Large intestine (tissue), 3 donors: ENCODE measurements at regions not wholly inside any gene's neighbourhood (a gene's known extent, or its start where the extent isn't known, plus 50 kb on each side); places are given as distances from the start of the nearest gene placed in this dataset.
A peak's percentile ranks its signal among the peaks of the same experiment; 100 is the strongest.
"Not testable (repeated sequence)": the region's sequence is repeated elsewhere in the genome, so short reads cannot be mapped to it uniquely, and the experiment has no call there.

Experiments used
- DNase-seq, 2 donors: peaks; one replicate each; pipeline versions ENCODE4 v3.0.0 to v3.0.0-alpha.2; 2013
- H3K27ac ChIP-seq: one replicate; pipeline ENCODE4 v1.5.1; 2013; ENCODE audit warnings: low read length
- H3K27me3 ChIP-seq: 2 replicates; pipeline ENCODE4 v1.6.1; 2013; ENCODE audit warnings: low read length; ENCODE audit not compliant: control insufficient read depth, insufficient read depth
- H3K36me3 ChIP-seq: 2 replicates; pipeline ENCODE4 v1.6.1; 2013; ENCODE audit warnings: low read length; ENCODE audit not compliant: control insufficient read depth, insufficient read depth
- H3K4me1 ChIP-seq: one replicate; pipeline ENCODE4 v1.6.1; 2013; ENCODE audit warnings: low read length; ENCODE audit not compliant: control insufficient read depth, insufficient read depth
- H3K4me3 ChIP-seq: one replicate; pipeline ENCODE4 v1.5.1; 2013; ENCODE audit warnings: low read length
- H3K9me3 ChIP-seq: one replicate; pipeline ENCODE4 v1.6.1; 2013; ENCODE audit warnings: mild to moderate bottlenecking, low read depth, low read length, moderate library complexity; ENCODE audit not compliant: control insufficient read depth
- WGBS: methylation state at CpG from one replicate; pipeline ENCODE4 v1.1.5; 2013; ENCODE audit warnings: low lambda C conversion rate; ENCODE audit not compliant: insufficient coverage; 5-methylcytosine and 5-hydroxymethylcytosine counted together

DNA sequence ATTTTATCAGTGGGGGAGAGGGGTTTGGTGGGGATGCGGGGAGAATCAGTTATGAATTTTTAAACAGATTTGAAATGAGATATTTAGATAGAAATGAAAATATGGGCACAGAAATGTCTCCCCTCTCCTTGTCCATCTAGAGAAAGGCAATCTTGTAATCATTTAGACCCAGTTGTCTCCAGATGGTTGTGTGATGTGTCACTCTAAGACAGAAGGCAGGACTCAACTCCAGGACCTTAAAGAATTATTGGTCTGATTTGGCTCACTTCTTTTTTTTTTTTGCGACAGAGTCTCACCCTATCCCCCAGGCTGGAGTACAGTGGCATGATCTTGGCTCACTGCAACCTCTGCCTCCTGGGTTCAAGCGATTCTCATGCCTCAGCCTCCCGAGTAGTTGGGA lies 77.2 kb downstream of the EOMES start:
- H3K36me3 ChIP-seq, result no peaks in the 10 kb centered on the region
- no peak overlapping the region for H3K27ac ChIP-seq
- no CpG with 5 or more reads among the region's 4 CpGs for WGBS
- no peak overlapping the region for H3K4me3 ChIP-seq
- no peaks in the 10 kb centered on the region for H3K27me3 ChIP-seq
- H3K9me3 ChIP-seq, result no peaks in the 10 kb centered on the region
- H3K4me1 ChIP-seq, result peaks cover 22% of the 10 kb centered on the region
- DNase-seq, result no peak

DNA sequence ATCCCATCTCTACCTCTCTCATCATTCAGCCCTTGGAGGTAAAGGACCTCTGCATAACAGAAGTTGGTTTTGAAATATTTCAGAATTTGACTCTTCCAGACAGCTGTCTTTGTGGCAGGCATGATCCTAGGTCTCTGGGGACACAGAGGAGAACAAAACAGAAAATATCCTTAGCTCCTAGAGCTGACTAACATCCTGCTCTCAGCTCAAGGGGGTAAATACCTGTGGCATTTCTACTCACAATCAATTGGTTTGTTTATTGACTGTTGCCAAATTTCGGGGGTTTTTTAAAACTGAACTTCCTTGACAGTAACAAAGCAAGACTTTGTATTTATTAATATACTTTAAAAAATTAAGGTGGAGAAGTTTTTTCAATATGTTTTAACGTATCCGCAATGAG lies 78.8 kb downstream of the EOMES start:
- peak overlapping the region; percentile 90 for H3K27ac ChIP-seq
- 94% methylated on average over 2 of the region's 3 CpGs for WGBS

DNA sequence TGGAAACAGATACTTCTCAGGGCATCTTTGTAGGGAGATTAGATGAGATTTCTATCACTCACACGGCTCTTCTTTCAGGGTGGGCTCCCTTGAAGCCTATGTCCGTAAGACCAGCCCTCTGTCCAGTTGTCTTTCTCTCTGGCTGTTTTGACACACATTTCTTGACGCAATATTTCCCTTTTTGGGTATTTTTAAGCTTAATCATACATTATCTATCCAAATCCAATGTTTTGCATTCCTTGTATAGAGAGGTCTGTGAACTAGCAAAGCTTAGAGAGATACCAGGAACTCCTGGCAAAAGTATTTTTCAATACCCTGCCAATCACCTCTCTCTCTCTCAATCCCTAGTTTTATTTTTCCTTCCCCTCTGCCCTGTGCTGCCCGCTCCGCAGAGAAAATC lies 79.3 kb downstream of the EOMES start:
- whole genome bisulfite sequencing, result 61% methylated on average over 4 of the region's 5 CpGs
- no peaks in the 10 kb centered on the region for H3K27me3 ChIP-seq
- H3K27ac ChIP-seq, result peak overlapping the region; percentile 90
- no peak for DNase-seq
- no peaks in the 10 kb centered on the region for H3K9me3 ChIP-seq
- peaks cover 33% of the 10 kb centered on the region for H3K4me1 ChIP-seq
- H3K36me3 ChIP-seq, result no peaks in the 10 kb centered on the region
- no peak overlapping the region for H3K4me3 ChIP-seq

More for the DNA sequence above, 78.8 kb downstream of the EOMES start:
- H3K9me3 ChIP-seq, result no peaks in the 10 kb centered on the region
- no peaks in the 10 kb centered on the region for H3K36me3 ChIP-seq
- no peak for DNase-seq
- no peak overlapping the region for H3K4me3 ChIP-seq
- no peaks in the 10 kb centered on the region for H3K27me3 ChIP-seq
- H3K4me1 ChIP-seq, result peaks cover 29% of the 10 kb centered on the region

DNA sequence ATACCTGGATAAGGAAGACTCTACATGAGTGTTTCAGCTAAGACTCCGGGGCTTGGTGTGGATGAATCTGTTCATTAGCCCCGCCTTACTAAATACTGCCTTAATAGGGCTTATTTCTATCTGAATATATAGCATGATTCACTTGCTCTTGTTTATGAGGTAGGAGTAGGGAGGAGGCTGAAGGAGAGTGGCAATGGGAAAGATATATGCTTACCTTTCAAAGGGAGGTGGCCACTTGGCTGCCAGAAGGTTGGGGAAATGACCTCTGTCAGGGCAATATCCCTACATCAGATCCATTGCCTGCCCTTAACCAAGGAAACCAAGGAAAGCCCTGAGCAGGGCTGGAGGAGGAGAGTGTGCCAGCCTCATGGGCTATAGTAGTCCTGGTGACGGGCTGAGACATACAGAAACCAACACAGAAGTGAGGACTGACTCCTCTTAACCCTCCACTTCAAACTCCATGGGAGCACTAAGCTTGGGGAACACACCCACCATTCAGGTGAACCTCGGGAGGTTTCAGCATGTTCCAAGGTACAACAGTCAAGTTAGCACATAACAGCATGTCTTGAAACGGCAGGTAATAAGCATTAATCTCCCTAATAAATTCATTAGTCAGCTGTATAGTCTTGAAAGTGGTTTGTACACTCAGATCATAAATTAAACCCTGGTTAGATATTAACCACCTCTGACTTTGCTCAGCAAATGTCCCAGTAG lies 80.1 kb downstream of the EOMES start:
- 40% methylated on average over 1 of the region's 5 CpGs for WGBS
- Histone ChIP-seq H3K9me3 (no peaks in the 10 kb centered on the region), H3K4me3 (no peak overlapping the region), H3K36me3 (no peaks in the 10 kb centered on the region), H3K27me3 (no peaks in the 10 kb centered on the region), H3K4me1 (peaks cover 35% of the 10 kb centered on the region), H3K27ac (peak overlapping the region; percentile 90)
- peak; percentile 92 to 98 for DNase-seq

- no peaks in the 10 kb centered on the region for H3K9me3 ChIP-seq
- 17% methylated on average over 1 of the region's 1 CpG for WGBS
- no peak overlapping the region for H3K4me3 ChIP-seq
- H3K27ac ChIP-seq, result peak overlapping the region; percentile 90
- H3K36me3 ChIP-seq, result no peaks in the 10 kb centered on the region
- DNase-seq, result peak in 1 of 2 donors; percentile 74
- H3K4me1 ChIP-seq, result peaks cover 35% of the 10 kb centered on the region
- H3K27me3 ChIP-seq, result no peaks in the 10 kb centered on the region
Observed at GRCh38 chr3:27641271-27641800, 80.8 kb downstream of the EOMES start.

GRCh38 chr3:27639271-27639670 lies 82.9 kb downstream of the EOMES start:
- 100% methylated on average over 1 of the region's 2 CpGs for WGBS
- Histone ChIP-seq H3K9me3 (no peaks in the 10 kb centered on the region), H3K4me3 (no peak overlapping the region), H3K27ac (peak overlapping the region; percentile 76), H3K4me1 (peaks cover 38% of the 10 kb centered on the region), H3K36me3 (no peaks in the 10 kb centered on the region), H3K27me3 (no peaks in the 10 kb centered on the region)
- peak; percentile 32 to 61 for DNase-seq

GRCh38 chr3:27638594-27638993 lies 83.5 kb downstream of the EOMES start:
- Histone ChIP-seq H3K27me3 (no peaks in the 10 kb centered on the region), H3K9me3 (no peaks in the 10 kb centered on the region), H3K27ac (peak overlapping the region; percentile 76), H3K36me3 (no peaks in the 10 kb centered on the region), H3K4me1 (peaks cover 36% of the 10 kb centered on the region), H3K4me3 (no peak overlapping the region)
- peak; percentile 60 to 80 for DNase-seq
- WGBS, result no CpG with 5 or more reads among the region's 6 CpGs

- H3K27ac ChIP-seq, result peak overlapping the region; percentile 76
- no peaks in the 10 kb centered on the region for H3K9me3 ChIP-seq
- 96% methylated on average over 4 of the region's 9 CpGs for WGBS
Observed at GRCh38 chr3:27637346-27637995, 84.7 kb downstream of the EOMES start.

GRCh38 chr3:27635006-27635405 lies 87.1 kb downstream of the EOMES start:
- H3K36me3 ChIP-seq, DNase-seq, H3K4me3 ChIP-seq, H3K9me3 ChIP-seq, H3K27me3 ChIP-seq: not testable (repeated sequence)
- peaks cover 23% of the 10 kb centered on the region for H3K4me1 ChIP-seq
- no CpG with 5 or more reads among the region's 5 CpGs for WGBS
- peak overlapping the region; percentile 54 for H3K27ac ChIP-seq

More at GRCh38 chr3:27637346-27637995, 84.7 kb downstream of the EOMES start:
- no peaks in the 10 kb centered on the region for H3K27me3 ChIP-seq
- DNase-seq, result no peak
- H3K4me1 ChIP-seq, result peaks cover 30% of the 10 kb centered on the region
- no peak overlapping the region for H3K4me3 ChIP-seq
- no peaks in the 10 kb centered on the region for H3K36me3 ChIP-seq

DNA sequence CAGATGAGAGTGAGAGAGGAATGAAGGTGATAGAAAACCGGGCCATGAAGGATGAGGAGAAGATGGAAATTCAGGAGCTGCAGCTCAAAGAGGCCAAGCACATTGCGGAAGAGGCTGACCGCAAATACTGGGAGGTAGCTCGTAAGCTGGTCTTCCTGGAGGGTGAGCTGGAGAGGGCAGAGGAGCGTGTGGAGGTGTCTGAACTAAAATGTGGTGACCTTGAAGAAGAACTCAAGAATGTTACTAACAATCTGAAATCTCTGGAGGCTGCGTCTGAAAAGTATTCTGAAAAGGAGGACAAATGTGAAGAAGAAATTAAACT lies 88.9 kb downstream of the EOMES start:
- H3K4me1 ChIP-seq, result peaks cover 14% of the 10 kb centered on the region
- H3K36me3 ChIP-seq, result no peaks in the 10 kb centered on the region
- no peaks in the 10 kb centered on the region for H3K27me3 ChIP-seq
- peak overlapping the region; percentile 89 for H3K27ac ChIP-seq
- WGBS, result 10% methylated on average over 4 of the region's 6 CpGs
- no peaks in the 10 kb centered on the region for H3K9me3 ChIP-seq
- peak overlapping the region; percentile 70 for H3K4me3 ChIP-seq
- peak in 1 of 2 donors; percentile 19 for DNase-seq
